ENCODE measurements at regions not wholly inside any gene's neighbourhood (a gene's known extent, or its start where the extent isn't known, plus 50 kb on each side); places are given as distances from the start of the nearest gene placed in this dataset.

GRCh38 chr22:34225278-34225677 is 305.0 kb upstream of the LARGE1 start:
- no peaks in the 10 kb centered on the region for H3K36me3 Mint-ChIP-seq (ENCODE audit: low read depth)
- CTCF ChIA-PET: no interaction called here
- DNase-seq: no peak
- ATAC-seq (ENCODE audit: low read depth): no peak
- no peaks in the 10 kb centered on the region for H3K9me3 Mint-ChIP-seq
- TF ChIP-seq CTCF (IDR thresholded peaks at IDR 0.05): no peak
- H3K27me3 Mint-ChIP-seq: peaks cover 2% of the 10 kb centered on the region
- H3K4me3 Mint-ChIP-seq: no peak overlapping the region
- intact Hi-C loops (cut with micrococcal nuclease): no loop called here
- H3K27ac Mint-ChIP-seq: no peak overlapping the region
- POLR2A ChIA-PET: no interaction called here
- H3K4me1 Mint-ChIP-seq: no peaks in the 10 kb centered on the region

- CTCF ChIA-PET: no interaction called here
- no peak overlapping the region for H3K4me3 Mint-ChIP-seq
- POLR2A ChIA-PET: no interaction called here
- no peak for ATAC-seq (ENCODE audit: low read depth)
- no peaks in the 10 kb centered on the region for H3K27me3 Mint-ChIP-seq
- intact Hi-C loops (cut with micrococcal nuclease): no loop called here
- no peak for DNase-seq
- H3K4me1 Mint-ChIP-seq: no peaks in the 10 kb centered on the region
- H3K9me3 Mint-ChIP-seq: peaks cover 3% of the 10 kb centered on the region
- H3K27ac Mint-ChIP-seq: no peak overlapping the region
- H3K36me3 Mint-ChIP-seq (ENCODE audit: low read depth): no peaks in the 10 kb centered on the region
- TF ChIP-seq CTCF (IDR thresholded peaks at IDR 0.05): no peak
These were observed 316.3 kb upstream of the LARGE1 start for GRCh38 chr22:34236527-34236926.

- intact Hi-C loops (cut with micrococcal nuclease): no loop called here
- POLR2A ChIA-PET: no interaction called here
- ATAC-seq (ENCODE audit: low read depth): no peak
These were observed 319.1 kb upstream of the LARGE1 start for GRCh38 chr22:34239421-34239820.

GRCh38 chr22:34243023-34243422 is 322.7 kb upstream of the LARGE1 start:
- no peak for ATAC-seq (ENCODE audit: low read depth)
- no peak for DNase-seq
- ChIA-PET POLR2A (no interaction called here), CTCF (no interaction called here)
- H3K36me3 Mint-ChIP-seq (ENCODE audit: low read depth): no peaks in the 10 kb centered on the region
- H3K27me3 Mint-ChIP-seq: no peaks in the 10 kb centered on the region
- no peaks in the 10 kb centered on the region for H3K4me1 Mint-ChIP-seq
- H3K4me3 Mint-ChIP-seq: no peak overlapping the region
- no peak overlapping the region for H3K27ac Mint-ChIP-seq
- TF ChIP-seq CTCF (IDR thresholded peaks at IDR 0.05): no peak
- intact Hi-C loops (cut with micrococcal nuclease): no loop called here
- no peaks in the 10 kb centered on the region for H3K9me3 Mint-ChIP-seq

More at GRCh38 chr22:34239421-34239820, 319.1 kb upstream of the LARGE1 start:
- peaks cover 3% of the 10 kb centered on the region for H3K9me3 Mint-ChIP-seq
- TF ChIP-seq CTCF (IDR thresholded peaks at IDR 0.05): no peak
- H3K4me3 Mint-ChIP-seq: no peak overlapping the region
- CTCF ChIA-PET: no interaction called here
- H3K27ac Mint-ChIP-seq: no peak overlapping the region
- no peaks in the 10 kb centered on the region for H3K4me1 Mint-ChIP-seq
- DNase-seq: no peak
- no peaks in the 10 kb centered on the region for H3K27me3 Mint-ChIP-seq
- no peaks in the 10 kb centered on the region for H3K36me3 Mint-ChIP-seq (ENCODE audit: low read depth)

- DNase-seq: no peak
- intact Hi-C loops (cut with micrococcal nuclease): no loop called here
- ChIA-PET CTCF (no interaction called here), POLR2A (no interaction called here)
- H3K36me3 Mint-ChIP-seq (ENCODE audit: low read depth): no peaks in the 10 kb centered on the region
- no peak overlapping the region for H3K4me3 Mint-ChIP-seq
- peaks cover 11% of the 10 kb centered on the region for H3K9me3 Mint-ChIP-seq
- H3K27me3 Mint-ChIP-seq: no peaks in the 10 kb centered on the region
- no peak for ATAC-seq (ENCODE audit: low read depth)
- no peak overlapping the region for H3K27ac Mint-ChIP-seq
- no peaks in the 10 kb centered on the region for H3K4me1 Mint-ChIP-seq
- TF ChIP-seq CTCF (IDR thresholded peaks at IDR 0.05): no peak
These were observed 334.8 kb upstream of the LARGE1 start for GRCh38 chr22:34255042-34255441.

Data from activated B cell treated with CpG ODN at 0.5 μM for 24 hours (primary cell).